Tibial nerve (tissue), 4 donors: ENCODE measurements at regions not wholly inside any gene's neighbourhood (a gene's known extent, or its start where the extent isn't known, plus 50 kb on each side); places are given as distances from the start of the nearest gene placed in this dataset.

Experiments
- EP300 ChIP-seq, 2 donors: sonication (generic); formaldehyde crosslinking; IDR thresholded peaks; one replicate each; pipeline ENCODE4 v1.6.1; 2017; ENCODE audit warnings: antibody characterized with exemption in 2 of 2, mild to moderate bottlenecking in 1 of 2
- POLR2A ChIP-seq, 2 donors: fragments of 450-650 bp; IDR thresholded peaks; one replicate each; pipeline ENCODE4 v1.6.1; 2017; ENCODE audit warnings: antibody characterized with exemption in 2 of 2, mild to moderate bottlenecking in 2 of 2, moderate library complexity in 2 of 2
- TF ChIP-seq, protein P1 (sequence below), 5 experiments: fragments of 200-600 bp in 3 of 5; fragments of 450-650 bp in 2 of 5; sonication (generic) in 3 of 5; IDR thresholded peaks; one replicate each; pipeline ENCODE4 v1.5.1; 2016 to 2019; ENCODE audit warnings: antibody characterized with exemption in 5 of 5, mild to moderate bottlenecking in 3 of 5, moderate library complexity in 2 of 5

DNA sequence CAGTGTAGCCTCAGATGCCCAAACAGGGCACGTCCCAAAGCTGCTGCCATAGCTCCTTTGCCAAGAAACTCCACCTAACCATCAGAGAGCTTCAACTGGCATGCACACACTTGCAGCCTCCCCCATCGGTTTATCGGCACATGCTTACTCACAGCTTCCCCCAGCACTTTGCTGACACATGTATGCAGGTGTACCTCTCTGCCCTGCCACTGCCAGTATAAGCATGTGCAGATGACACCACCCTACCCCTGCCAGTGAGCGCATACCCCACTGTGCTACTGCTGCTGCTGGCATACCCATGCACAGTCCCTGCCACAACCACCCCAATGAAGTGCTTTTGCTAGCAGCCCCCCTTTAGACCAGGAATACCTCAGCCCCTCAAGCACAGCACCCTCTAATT is 1231.0 kb downstream of the DSC3 start:
- TF ChIP-seq, protein P1, sequence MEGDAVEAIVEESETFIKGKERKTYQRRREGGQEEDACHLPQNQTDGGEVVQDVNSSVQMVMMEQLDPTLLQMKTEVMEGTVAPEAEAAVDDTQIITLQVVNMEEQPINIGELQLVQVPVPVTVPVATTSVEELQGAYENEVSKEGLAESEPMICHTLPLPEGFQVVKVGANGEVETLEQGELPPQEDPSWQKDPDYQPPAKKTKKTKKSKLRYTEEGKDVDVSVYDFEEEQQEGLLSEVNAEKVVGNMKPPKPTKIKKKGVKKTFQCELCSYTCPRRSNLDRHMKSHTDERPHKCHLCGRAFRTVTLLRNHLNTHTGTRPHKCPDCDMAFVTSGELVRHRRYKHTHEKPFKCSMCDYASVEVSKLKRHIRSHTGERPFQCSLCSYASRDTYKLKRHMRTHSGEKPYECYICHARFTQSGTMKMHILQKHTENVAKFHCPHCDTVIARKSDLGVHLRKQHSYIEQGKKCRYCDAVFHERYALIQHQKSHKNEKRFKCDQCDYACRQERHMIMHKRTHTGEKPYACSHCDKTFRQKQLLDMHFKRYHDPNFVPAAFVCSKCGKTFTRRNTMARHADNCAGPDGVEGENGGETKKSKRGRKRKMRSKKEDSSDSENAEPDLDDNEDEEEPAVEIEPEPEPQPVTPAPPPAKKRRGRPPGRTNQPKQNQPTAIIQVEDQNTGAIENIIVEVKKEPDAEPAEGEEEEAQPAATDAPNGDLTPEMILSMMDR (IDR thresholded peaks at IDR 0.05), result no peak
- TF ChIP-seq POLR2A (IDR thresholded peaks at IDR 0.05), result no peak
- TF ChIP-seq EP300 (IDR thresholded peaks at IDR 0.05), result no peak
